ENCODE measurements at regions not wholly inside any gene's neighbourhood (a gene's known extent, or its start where the extent isn't known, plus 50 kb on each side); places are given as distances from the start of the nearest gene placed in this dataset.
"Not testable (repeated sequence)": the region's sequence is repeated elsewhere in the genome, so short reads cannot be mapped to it uniquely, and the experiment has no call there.

DNA sequence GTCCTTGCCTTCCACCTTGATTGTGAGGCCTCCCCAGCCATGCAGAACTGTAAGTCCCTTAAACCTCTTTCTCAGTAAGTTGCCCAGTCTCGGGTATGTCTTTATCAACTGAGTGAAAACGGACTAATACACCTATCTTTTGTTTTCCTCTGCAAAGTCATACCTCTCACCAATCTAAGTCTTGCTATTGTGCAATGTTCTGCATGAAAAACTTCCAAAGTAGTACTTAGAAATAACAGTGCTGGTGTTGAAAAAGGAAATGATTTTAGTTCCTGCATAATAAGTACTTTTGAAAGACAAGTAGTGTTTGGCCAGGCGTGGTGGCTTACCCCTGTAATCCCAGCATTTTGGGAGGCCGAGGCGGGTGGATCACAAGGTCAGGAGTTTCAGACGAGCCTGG lies 573.5 kb downstream of the ANKRD50 start:
- no peak for DNase-seq

DNA sequence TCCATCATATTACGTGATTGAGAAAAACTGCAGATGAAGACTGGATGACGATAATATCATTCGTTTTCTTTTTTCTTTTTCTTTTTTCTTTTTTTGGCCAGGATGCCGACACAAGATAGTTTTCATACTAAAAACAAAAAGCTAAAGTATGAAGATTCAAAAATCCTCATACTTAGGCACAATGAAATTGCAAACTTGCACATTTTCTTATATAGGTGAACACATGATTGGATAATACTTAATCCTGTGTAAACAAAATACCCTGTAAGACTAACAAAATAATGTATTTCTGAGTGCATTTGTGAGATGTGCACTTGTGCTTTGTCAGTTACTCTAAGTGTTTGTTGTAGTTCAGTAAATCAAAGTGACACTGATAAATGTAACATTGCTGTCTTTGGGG lies 568.9 kb downstream of the ANKRD50 start:
- no peak for DNase-seq

DNA sequence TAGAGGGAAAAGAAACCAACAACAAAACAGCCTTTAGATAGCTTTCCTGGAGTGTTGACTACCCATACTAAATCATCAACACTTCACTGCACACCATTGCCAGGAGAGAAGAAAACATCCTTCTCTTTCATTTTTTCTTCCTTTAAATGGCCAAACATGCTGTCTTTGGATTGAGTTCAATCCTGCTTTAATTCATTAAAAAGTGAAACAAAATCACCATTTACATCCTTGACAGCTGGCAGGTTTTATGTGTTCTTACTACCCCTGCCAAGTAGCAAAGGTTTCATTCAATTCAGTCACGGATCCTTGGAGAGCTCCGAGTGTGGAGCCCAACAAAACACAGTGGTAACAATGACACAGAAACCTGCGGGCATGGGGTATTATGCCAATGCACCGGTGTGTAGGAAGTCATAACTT lies 568.3 kb downstream of the ANKRD50 start:
- no peak for DNase-seq

DNA sequence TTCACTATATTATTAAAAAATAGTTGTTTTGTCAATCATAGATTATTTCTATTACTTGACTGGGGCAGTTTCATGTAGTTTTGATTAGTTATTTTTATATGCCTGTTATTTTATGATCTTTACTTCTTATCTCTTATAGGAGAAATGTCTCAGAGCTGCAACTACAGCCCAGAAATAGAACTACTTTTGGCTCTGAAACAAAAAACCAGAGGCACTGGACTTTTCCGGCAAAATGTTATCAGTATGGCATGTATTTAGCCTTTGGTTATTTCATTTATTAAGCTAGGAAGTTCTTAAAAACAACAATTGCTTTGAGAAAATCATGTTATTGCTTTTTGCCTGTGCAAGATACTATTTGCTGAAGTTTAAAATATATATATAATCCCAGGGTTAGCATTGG lies 566.5 kb downstream of the ANKRD50 start:
- DNase-seq = no peak

DNA sequence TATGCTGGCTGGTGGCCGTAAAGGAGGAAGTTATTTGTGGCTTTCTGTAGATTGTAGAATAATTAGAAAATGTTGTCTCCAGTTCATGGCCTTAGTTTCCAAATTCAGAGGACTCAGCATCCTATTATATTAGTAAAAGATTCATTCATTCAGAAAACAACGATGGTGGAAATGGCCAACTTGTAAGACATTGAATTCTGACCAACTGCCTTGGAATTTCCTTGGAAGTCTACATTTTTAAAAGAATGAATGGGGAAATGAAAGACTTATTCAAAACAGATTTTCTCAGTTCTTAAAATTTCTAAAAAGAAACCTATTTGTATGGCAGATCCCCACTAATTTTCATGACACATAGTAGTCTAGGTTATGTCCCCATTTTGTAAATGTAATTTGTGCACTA lies 561.5 kb downstream of the ANKRD50 start:
- no peak for DNase-seq

DNA sequence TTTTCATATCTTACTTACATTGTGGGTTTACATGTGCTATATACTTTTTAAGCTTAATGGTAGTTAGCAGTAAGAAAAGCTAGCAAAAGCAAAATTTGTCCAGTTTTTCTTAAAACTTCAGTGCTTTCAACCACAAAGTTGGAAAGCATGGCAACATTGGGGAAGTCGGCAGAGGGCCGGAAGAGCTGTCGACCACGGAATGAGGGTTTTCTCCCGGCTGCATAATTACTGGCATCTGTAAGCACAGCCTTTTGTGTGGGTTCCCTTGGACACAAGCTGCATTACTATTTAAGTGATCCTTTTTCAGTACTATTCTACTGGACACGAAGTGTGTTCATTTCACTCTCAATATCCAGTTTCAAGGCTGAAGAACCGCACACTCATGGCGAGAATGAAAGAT lies 560.4 kb downstream of the ANKRD50 start:
- no peak for DNase-seq

DNA sequence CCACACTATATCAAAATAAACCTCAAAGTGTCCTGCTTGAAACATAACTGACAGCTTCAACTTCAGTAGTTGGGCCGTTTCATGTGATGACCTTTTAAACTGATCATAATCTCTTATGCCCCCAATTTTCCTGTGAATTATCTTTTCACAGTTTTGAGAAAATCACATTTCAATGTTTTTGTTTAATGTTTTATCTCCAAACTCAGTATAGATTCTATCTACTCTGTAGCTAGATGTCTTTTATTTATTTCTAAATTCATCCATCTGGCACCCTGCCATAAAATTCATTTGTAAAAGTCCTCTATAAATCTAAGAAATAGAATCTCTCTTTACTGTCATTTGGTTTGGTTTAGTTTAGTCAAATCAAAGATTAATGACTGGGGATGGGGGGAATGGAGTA lies 557.3 kb downstream of the ANKRD50 start:
- no peak for DNase-seq

DNA sequence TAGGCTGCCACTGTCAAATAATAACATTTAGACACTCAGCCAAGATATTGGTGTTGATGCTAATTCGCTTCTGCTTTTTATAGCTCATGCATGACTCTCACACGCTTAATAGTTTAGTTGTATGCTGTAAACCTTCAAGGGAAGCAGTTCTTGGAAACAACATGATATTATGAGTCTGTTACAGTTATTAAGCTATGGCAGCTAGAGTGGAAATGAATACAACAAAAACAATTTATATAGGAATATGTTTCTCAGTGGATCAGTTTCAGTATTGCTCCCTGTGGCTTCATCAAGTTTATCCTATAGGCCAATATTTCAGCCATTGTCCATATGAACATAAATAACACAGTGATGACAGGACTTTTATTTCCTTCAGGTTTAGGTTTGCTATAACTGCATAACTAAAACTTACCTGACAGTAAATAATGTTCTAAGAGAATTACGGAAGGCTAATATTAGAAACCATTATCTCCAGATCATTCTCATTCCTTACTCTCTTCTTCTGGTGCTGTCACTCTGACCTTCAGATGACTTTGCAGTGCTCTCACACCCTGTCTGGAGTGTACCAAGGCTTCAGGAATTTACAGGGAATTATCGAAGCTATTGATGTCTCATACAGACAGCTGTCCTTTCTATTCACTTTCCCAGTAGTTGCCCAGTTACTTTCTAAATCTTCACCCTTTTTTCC lies 555.0 kb downstream of the ANKRD50 start:
- DNase-seq = no peak

DNA sequence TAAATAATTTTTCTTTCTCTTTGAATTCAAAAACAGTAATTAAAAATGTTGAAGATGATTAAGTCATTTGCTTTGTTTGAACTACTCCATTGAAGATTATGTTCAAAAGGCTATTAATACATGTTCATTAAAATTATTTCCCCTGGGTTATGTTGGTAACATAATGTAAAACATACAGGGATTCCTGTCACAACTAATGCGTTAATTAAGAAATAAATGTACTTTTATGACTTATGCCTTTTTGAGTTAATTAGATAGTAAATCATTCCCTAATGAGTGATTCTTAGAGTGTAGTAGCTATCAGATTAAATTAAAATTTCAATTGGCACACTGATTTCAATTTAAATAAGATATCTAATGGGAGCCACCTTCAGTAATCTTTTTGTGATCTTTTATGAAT lies 549.1 kb downstream of the ANKRD50 start:
- no peak for DNase-seq

DNA sequence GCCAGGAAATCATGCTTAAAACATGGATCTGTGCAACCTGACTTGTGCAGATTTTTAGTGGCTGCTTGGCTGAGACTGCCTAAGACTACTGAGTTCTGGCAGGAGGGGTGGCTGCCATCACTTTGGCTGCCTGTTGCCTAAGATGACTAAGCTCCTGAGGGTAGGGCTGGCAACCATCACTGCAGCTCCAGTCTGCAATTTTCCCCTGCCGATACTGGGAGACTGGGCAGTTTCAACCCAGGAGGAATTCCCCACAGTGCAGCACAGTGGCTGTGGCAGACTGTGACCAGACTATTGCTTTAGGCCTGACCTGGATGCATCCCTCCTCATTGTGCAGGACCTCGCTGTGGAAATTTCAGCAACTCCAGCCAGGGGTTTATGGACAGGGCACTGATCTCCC lies 544.9 kb downstream of the ANKRD50 start:
- no peak for DNase-seq

DNA sequence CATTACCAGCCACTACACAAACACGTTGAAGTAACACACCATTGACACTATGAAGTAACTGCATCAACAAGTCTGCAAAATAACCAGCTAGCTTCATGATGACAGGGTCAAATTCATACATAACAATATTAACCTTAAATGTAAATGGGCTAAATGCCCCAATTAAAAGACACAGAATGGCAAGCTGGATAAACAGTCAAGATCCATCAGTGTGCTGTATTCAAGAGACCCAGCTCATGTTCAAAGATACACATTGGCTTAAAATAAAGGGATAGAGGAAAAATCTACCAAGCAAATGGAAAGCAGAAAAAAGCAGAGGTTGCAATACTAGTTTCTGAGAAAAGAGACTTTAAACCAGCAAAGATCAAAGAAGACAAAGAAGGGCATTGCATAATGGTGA lies 543.0 kb downstream of the ANKRD50 start:
- not testable (repeated sequence) for DNase-seq

DNA sequence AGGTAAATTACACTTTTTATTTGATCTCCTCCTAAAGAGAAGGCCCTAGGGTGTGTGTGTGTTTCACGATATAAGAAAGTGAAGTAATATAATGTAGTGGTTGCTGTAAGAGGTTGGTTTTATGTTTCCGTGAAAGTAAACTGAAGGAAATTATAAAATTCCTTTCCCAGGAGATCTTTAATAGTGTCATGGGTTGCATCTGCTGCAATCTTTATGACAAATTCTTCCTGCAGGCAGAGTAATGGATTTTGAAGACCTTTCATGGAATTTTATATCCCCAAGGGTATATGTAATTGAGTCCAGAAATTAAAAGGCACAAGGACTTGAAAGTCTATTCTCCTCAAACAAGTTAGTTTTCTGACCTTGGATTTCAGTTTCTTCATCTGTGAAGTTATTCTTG lies 538.6 kb downstream of the ANKRD50 start:
- DNase-seq = no peak

DNA sequence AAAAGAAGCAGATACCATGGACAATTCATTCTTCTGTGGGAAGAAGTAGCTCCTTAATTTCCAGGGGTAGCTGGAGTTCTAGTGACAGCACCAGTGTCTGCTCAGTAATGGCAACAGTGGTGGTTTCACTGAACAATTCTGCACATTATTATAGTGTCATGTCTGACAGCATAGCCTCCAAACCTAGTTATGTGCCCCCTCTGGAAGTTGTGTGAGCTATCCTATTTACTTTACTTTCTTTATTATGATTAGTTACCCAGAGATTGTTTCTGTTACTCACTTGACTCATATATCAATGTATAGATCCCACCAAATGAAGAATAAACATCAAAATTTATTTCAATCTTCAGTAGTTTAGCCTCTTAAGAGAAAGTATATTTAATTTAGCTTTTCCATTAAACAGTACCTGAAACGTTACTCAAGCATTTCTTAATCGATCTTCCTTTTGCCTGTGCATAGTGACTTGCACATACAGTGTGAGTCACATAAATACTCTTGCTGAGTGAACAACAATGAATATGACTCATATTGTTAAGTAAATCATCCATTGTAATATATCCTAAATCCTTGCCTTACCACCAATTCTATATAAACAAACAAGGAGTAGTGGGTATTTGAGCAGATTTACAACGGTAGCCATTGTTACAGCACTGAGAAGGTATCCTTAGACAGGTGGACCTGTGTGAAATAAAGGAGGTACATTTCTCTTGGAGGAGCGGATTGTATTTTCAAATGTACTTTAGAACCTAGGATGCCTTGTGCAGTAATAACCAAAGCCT lies 534.7 kb downstream of the ANKRD50 start:
- no peak for DNase-seq

DNA sequence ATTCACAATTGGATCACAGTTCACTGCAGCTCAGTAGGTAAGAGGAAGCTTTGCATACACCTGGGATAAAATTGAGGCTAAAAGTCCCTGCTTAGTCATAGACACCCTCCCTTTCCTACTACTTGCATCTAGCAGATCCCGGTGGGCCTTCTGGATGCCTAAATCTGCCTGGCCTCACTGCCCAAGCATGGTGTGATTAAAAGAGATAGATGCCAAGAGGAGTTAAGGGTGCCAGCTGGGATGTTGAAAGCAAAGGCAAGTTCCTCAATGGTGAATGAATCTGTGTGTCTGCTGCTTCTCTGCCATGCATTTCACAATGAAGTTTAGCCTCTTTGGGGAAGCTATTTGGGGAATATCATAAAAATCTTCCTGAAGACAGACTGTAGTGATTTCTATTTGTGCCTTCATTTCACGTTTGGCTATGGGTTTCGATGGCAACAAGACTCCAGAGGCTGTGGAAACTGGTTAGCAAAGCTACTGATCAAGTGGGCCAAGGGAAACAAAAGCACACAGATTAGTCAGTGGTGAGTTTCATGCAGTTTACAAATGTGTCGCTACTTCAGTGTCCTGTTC lies 534.0 kb downstream of the ANKRD50 start:
- DNase-seq = no peak

DNA sequence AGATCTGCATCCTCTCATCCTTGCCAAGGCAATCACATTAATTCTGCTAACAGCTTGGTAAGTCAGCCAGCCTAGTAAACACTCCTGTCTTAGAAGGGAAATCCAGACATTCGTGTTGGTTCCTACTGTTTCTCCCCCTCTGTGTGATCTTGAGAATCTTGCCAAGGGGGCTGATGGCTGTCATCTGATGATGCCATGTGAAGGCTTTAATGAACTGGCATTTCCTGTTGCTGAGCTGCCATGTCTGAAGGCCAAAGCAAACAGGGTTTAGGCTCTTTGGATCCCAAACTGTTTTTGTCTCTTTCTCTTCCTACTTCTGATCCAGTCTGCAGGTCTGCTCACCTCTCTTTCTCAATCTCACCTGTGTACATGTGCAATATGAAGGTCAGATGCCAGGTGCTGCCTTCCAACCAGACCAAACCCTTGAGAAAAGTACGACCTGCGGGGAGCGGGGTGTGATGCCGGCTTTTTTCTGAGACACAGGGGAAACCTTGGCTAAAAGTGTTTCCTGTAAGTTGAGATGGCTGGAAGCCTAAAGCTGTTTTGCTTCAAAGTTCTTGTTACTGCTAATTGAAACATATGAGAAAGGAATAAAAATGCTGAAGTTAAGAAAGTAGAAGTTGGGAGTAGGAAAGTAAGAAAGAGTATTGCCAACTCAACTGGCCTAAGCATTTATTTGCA lies 532.9 kb downstream of the ANKRD50 start:
- DNase-seq = no peak

DNA sequence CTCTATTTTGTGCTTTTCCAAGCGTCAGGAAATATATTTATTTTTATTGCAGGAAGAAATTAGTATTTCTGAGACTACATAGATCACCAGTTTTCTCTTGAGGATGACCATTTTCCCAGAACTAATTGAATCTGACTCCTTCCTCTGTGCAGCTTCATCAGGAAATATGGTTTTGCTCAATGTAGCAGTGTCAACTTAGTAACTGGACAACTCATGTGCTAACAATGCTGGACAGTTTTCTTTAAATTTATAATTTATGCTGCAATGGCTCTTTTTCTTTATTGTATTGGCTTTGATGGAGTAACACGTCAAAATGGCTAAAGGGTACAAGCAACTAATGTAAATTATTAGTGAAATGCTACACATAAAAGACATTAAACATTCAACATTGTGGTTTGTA lies 531.5 kb downstream of the ANKRD50 start:
- DNase-seq = no peak

DNA sequence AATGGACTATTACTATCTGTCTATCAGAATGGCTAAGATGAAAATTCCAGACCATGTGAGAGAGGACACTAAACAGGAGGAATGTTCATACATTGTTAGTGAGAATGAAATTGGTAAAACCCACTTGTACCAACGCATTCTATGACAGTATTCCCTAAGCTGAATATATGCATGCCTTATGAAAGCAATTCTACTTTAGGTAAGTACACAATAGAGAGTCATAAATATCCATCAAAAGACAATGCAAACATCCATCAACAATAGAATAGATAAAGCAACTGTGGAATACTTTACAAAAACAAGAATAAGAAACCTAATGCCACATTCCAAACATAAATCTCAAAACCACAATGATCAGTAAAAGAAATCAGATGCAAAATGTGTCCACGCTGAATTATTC lies 529.3 kb downstream of the ANKRD50 start:
- no peak for DNase-seq

DNA sequence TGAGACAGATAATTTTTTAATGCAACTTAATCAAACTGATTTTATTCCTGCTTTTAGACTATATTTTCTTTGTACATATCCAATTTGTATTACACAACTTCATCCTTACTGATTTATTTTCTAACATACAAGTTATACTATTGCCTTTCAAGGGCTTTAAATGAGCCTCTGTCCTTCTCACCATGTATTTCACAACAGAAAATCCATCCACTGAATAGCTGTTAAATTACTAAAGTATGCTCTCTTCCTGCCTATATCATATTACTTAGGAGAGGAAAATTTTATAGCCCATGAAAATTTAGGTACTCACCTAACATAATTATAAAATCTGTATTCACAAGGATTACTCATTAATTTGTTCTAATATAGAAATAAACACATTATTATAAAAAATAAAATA lies 528.6 kb downstream of the ANKRD50 start:
- DNase-seq = no peak

DNA sequence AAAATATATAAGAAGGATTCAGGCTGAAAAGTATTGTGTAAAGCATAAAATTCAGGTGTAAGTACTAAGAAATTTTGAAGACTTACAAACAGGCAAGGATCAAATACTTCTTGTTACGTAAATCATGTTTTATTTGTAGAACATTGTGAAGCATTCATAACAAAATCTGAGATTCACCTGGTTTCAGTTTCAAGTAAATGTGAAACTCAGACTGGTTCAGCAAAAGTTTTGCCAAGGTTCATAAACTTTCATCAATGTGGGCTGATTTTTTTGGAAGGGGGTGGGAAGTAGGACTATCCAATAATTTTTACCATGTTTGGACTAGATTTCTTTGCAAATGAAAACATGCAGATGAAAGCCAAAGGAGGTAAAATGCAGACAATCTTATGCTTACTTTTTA lies 527.7 kb downstream of the ANKRD50 start:
- no peak for DNase-seq

DNA sequence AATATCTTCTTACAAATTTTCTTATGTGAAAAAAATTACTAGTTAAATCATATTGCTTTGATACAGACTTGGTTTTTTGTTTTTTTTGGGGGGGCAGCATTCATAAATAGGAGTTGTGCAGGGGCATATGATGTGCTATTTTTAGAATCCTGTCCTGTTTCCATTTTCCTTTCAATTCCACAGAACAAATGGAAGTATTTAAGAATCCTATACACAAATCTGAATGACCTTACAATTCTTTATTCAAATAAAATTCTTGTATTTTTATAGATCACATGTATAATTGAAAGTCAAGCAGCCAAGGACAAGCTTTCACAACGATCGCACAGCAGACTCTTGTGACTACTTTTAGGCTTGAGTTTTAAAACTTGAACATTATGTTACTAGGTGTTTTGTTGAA lies 523.9 kb downstream of the ANKRD50 start:
- no peak for DNase-seq

DNA sequence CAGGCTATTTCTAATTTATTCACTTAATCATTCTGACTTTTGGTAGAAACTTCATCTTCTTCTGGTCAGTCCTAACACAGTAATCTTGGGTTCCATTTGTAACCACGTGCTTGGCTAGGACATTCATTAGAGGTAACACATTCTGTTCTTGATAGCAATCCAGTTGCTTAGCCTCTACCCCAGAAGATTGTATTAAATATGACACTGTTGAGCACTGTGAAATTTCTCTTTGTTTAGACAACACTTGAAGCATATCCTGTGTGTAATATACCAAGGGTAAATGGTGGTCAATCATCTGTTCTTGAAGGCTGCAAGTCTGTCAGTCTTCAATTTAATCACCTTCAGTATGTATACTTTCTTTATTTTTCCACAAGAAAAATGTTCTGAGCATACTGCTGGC lies 523.0 kb downstream of the ANKRD50 start:
- no peak for DNase-seq

DNA sequence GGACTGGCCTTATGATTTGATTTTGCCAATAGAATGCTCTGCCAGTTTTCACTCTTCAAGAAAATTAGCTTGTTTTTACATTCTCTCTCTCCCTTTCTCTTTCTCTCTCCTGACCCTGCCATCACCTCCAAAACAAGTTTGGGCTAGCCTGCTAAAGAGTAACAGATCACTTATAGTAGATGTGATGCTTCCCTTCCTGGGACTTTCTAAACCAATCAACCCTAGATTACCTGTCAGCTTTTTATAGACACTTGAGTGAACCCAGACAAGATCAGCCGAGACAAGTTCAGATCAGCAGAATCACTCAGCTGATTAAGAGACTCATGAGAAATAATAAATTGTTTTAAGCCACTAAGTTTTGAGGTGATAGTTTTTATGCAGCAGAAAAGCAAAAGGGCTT lies 521.2 kb downstream of the ANKRD50 start:
- DNase-seq = no peak

DNA sequence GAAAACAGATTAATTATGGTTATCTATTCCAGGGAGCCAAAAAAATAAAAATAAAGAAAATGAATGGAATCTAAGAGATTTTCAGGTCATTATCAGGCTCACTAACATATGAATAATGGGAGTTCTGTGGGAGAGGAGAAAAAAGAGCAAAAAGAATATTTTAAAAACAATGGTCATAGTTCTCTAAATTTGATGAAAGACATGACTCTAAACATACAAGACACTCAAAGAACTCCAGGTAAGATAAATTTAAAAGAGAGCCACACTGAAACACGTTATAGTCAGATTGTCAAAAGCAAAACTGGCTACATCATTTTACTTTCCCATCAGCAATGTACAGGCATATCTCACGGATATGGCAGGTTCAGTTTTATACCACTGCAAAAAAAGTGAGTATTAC lies 520.0 kb downstream of the ANKRD50 start:
- no peak for DNase-seq

DNA sequence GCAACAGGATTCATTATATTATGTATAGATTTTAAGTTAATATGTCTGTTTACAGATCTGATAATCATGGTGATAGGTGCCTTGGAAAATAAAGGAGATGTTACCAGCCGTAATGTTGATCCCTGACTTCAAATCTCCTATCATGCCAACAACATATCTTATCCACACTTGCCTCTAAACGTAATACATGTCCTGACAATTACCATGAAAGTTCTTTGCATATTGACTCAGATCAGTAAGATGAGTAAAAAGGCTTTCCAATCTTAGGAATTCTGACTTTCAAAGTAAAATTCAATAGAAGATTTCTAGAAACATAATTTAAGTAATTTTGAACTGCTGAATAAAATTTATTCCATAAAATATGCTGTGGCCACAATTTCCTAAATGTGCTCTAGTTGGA lies 513.3 kb downstream of the ANKRD50 start:
- no peak for DNase-seq
